ENCODE measurements at regions not wholly inside any gene's neighbourhood (a gene's known extent, or its start where the extent isn't known, plus 50 kb on each side); places are given as distances from the start of the nearest gene placed in this dataset.

DNA sequence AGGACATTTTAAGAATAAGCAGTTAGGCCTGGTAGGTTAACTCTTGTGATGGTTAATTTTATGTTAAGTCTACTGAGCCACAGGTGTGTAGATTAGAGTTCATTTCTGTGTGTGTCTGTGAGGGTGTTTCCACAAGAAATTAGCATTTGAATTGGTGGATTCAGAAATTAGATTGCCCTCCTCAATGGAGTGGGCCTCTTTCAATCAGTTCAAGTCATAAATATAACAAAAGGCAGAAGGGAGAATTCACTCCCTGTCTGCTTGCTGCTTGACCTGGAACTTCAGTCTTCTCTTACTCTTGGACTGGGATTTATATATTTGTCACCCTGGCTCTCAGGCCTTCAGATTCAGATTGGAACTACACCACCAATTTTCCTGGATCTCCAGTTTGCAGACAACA, 55.3 kb upstream of the POM121L12 start:
- no peak for DNase-seq

GRCh38 chr7:52973126-52973525, 62.3 kb upstream of the POM121L12 start:
- no peak for DNase-seq

GRCh38 chr7:52962402-52963076, 72.9 kb upstream of the POM121L12 start:
- DNase-seq: no peak

GRCh38 chr7:52961084-52961483, 74.3 kb upstream of the POM121L12 start:
- DNase-seq: no peak

DNA sequence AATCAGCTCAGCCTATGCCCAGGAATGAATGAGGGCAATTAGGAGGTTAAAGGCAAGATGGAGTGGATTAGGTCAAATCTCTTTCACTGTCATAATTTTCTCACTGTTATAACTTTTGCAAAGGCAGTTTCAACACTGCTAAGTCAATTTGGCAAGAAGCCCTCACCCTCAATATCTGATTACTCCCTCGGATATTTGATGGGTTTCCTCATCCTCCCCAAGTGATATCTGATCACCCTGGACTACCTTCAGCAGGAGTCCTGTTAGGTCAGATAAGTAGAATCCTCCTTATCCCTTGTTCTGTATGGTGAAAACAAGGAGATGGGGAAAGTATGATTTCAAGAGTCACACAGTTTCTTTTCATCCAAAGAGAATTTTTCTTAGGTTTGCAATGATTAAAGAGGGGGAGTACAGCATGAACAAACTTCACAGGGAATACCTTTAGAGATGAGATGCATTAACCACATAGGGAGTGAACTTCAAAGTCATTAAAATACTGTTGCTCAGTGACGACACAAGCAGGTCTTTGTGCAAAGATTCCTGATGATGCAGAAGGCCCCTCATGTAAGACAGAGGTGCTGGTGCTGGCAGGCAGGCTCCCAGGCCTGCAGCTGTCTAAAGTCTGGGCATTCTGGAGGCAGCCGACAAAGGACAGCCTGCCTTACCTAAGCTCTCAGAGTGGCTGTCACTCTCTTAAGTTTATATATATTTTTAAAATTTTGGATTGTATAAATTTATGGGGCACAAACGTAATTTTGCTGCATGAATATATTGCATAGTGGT, 75.4 kb upstream of the POM121L12 start:
- DNase-seq: no peak

GRCh38 chr7:52959336-52959735, 76.1 kb upstream of the POM121L12 start:
- no peak for DNase-seq

GRCh38 chr7:52958621-52959140, 76.8 kb upstream of the POM121L12 start:
- no peak for DNase-seq

DNA sequence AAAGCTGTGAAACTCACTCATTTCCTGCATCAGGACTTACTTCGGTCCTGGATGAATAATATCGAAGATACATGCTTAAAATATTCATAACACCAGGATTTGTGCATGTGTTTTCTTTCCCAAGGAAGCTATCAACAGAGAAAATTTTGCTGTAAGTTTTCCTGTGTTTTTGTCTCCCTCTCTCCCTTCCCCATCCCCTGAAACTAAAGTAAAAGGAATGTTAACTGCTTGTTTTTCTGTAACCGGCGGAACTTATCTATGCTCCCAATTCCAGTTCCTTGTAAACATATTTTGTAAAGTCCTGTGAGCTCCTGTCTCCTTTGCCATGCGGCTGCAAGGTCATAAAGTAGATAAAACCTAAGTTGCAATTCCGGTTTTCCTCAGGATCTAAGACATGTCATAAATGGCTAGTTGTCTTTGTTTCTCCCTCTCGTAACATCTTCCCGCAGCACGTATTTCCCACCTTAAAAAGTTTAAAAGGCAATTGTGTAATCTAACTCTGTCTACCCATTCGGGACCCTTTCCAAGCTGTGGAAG, 79.0 kb upstream of the POM121L12 start:
- DNase-seq: no peak

GRCh38 chr7:52955522-52955921, 79.9 kb upstream of the POM121L12 start:
- no peak for DNase-seq

GRCh38 chr7:52944921-52945320, 90.5 kb upstream of the POM121L12 start:
- no peak for DNase-seq

GRCh38 chr7:52940481-52940880, 95.0 kb upstream of the POM121L12 start:
- DNase-seq: no peak

DNA sequence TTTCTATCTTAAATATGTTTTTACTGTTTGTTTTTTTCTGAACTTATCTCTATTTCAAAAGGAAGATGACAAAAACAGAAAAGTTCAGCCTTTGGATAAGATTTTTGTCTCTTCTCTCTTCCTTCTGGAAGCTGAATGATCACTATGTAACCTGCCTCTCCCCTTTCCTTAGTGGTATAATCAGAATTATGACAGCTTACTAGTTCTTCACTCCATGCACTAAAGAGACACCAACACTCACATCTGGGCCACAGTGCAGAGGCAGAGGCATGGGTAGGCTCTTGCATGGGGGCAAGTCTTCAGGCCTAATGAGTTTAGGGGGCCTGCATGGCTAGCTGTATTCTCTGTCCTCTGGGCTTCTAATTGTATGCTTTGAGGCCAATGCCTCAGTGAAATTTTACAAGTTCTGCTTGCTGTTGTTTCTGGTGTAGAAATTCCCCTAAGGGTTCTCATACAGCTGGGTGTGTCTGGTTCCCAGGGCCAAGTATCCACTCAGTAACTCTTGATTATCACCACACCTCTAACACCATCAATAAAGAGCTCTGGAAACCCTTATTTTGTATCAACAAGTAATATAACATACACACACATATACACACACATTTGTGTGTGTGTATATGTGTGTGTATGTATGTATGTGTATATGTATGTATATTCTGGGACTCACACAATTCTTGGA, 96.8 kb upstream of the POM121L12 start:
- DNase-seq: no peak

- DNase-seq: no peak
Measured at GRCh38 chr7:52936750-52937149, 98.7 kb upstream of the POM121L12 start.

- no peak for DNase-seq
Measured at GRCh38 chr7:52928591-52928990, 106.8 kb upstream of the POM121L12 start.

- no peak for DNase-seq
Measured at GRCh38 chr7:52925332-52925731, 110.1 kb upstream of the POM121L12 start.

- no peak for DNase-seq
Measured at GRCh38 chr7:52920977-52921376, 114.5 kb upstream of the POM121L12 start.

GRCh38 chr7:52917982-52918578, 117.4 kb upstream of the POM121L12 start:
- DNase-seq: peak in 1 of 2 experiments; percentile 8

GRCh38 chr7:52911795-52912194, 123.6 kb upstream of the POM121L12 start:
- DNase-seq: no peak

DNA sequence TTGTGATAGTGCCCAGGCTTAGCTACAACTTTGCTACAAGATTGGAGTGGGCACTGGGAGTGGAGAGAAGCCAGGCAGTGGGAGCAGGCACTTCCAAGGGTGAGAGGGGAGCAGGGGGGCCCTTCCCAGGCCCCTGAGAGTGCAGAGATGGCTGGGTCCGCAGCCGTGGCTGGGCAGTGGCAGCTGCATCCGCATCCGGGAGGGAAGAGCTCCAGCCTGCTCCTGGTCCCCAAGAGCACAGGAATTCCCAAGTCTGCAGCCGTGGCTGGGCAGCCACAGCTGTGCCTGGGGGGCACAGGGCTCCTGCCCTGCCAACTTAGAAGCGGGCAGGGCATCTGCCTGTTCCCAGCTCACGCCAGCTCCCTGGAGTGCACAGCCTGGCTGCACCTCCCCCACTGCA, 124.1 kb upstream of the POM121L12 start:
- DNase-seq: no peak

DNA sequence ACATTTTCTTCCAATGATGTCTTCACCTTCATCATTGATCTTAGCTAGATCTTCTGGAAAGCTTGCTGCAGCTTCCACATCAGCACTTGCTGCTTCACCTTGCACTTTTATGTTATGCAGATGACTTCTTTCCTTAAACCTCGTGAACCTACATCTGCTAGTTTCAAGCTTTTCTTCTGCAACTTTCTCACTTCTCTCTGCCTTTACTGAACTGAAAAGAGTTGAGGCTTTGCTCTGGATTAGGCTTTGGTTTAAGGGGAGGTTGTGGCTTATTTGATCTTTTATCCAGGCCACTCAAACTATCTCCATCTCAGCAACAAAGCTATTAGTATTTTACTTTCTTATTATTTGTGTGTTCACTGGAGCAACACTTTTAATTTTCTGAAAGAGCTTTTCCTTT, 125.5 kb upstream of the POM121L12 start:
- DNase-seq: no peak

GRCh38 chr7:52909131-52909530, 126.3 kb upstream of the POM121L12 start:
- DNase-seq: no peak

- DNase-seq: no peak
Measured at GRCh38 chr7:52897713-52898112, 137.7 kb upstream of the POM121L12 start.

DNA sequence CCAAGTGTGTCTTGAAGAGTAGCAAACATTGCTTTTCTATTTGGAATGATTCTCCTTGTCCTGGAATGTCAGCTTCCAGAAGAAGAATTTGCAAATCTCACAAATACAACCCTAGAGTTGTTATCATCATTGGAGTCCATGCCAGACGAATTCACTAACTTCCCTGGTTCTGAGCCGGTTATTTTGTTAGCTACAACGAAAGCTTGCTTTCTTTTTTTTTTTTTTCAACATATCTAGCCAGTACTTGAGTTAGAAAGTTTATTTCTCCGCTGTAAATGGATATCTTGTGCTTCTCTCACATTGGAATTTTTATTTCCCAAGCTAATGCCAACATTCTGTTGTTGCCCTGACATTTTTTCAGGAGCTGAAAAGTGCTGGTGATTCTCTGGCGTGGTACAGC, 138.1 kb upstream of the POM121L12 start:
- no peak for DNase-seq
